GM19025 (cell line): ENCODE measurements at regions not wholly inside any gene's neighbourhood (a gene's known extent, or its start where the extent isn't known, plus 50 kb on each side); places are given as distances from the start of the nearest gene placed in this dataset.

Experiments used
- ATAC-seq: cut with Tn5 transposase; IDR thresholded peaks from one replicate; pipeline ENCODE4 v1.9.1; 2021; ENCODE audit warnings: mild to moderate bottlenecking, low read depth, moderate library complexity; ENCODE audit not compliant: unreplicated experiment

GRCh38 chr22:48581796-48582469 lies 1245.7 kb downstream of the BRD1 start:
- no peak for ATAC-seq

- no peak for ATAC-seq
These were observed 1246.4 kb downstream of the BRD1 start for GRCh38 chr22:48581205-48581766.

- ATAC-seq = no peak
These were observed 1247.1 kb downstream of the BRD1 start for GRCh38 chr22:48580481-48580970.

- no peak for ATAC-seq
These were observed 1247.8 kb downstream of the BRD1 start for GRCh38 chr22:48579928-48580309.

DNA sequence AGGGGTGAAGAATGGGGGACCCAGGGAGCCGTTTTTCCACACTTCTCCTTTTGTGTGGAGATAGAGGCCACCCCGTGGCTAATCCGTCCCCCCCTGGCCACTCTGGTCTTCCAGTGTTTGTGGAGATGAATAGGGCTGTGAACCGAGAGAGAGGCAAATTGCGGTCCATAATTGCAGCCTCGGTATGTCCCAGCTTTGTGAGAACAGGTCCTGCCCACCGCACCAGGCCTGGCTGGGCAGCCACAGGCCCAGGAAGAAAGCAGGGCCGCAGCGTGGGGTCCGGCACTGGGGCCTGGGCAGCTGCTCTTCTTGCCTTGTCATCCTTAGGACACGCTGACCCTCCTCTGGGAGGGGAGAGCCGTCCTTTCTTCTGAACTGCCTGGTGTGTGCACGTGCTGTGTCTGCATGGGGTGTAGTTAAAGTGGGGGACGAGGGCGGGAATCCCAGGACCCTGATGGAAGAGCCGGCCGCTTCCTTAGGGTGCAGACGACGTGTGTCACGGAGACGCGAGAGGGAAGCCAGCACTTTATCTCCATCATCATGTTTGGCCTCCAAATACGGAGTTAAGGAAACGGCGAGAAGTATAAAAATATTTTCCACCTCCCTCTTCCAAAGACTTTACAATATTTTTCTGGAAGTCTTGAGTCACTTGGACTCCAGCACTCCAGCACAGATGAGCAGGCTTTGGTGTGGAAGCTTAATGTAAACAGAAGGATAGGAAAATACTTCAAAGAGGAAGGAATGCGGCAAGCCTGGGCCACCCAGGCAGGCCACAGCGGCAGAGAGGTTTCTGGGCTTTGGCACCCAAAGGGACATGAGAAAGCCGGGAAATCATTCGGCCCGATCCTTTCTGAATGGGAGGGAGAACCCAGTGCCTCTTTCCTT lies 1248.4 kb downstream of the BRD1 start:
- no peak for ATAC-seq

- ATAC-seq = no peak
These were observed 1249.3 kb downstream of the BRD1 start for GRCh38 chr22:48578138-48579042.

- no peak for ATAC-seq
These were observed 1250.0 kb downstream of the BRD1 start for GRCh38 chr22:48577691-48578090.

DNA sequence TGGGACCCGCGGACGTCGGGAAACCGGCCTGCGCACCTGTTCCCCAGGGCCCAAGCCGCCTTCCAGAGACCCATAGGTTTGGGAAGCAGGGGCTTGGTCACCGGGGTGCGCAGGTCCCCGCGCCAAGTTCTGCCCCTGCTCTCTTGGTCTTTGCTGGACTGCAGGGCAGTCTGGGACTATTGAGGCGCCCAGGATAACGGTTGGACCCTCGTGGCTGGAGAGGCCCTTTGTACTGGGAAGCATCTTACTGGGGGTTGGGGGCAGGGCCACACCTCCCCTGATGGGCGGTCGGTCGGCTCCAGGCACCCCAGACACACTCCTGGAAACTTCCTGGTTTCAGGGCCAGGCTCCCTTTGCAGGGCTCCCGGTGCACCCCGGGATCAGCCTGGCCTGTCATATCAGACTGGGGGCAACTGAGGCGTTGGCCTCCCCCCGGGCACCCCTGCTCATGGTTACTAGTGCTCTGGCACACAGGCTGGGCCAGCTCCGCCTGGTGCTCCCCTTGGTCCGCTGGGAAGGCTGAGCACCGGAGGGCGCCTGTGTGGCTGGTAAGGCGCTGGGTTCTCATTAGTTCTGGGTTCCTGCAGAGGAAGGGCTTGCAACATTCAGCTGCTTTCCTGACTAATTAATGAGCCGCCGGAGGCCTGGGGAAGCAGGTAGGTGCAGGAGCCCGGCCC lies 1250.5 kb downstream of the BRD1 start:
- ATAC-seq = no peak

GRCh38 chr22:48576333-48577013 lies 1251.2 kb downstream of the BRD1 start:
- no peak for ATAC-seq

DNA sequence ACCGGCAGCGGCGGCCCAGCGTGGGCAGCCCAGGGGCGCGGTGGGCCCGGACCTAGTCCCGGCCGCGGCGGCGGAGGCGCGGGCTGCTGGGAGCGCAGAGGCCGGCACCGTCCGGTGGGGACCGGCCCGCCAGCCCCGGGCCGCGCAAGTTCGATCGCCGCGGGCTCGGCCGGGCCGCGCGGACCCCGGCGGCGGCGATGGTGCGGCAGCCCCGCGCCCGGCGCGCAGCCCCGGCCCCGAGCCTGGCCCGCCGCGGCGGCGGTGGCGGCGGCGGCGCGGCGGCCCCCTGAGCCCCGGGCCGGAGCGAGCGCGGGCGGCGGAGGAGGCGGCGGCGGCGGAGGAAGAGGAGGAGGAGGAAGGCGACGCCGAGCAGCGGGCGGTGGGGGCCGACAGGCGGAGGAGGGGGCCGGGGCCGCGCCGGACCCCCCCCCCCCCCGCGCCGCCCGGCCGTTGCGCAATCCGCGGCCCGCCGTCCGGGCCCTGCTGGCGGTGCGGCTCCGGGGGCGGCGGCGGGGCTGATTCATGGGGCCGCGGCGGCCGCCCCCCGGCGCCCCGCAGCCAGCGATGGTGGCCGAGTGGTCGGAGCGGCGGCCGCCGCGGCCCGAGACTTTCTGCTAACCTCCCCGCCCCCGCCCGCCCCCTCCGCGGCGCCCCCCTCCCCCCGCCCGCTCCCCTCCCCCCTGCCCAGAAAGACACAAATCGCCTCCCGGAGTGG lies 1251.9 kb downstream of the BRD1 start:
- ATAC-seq = no peak

DNA sequence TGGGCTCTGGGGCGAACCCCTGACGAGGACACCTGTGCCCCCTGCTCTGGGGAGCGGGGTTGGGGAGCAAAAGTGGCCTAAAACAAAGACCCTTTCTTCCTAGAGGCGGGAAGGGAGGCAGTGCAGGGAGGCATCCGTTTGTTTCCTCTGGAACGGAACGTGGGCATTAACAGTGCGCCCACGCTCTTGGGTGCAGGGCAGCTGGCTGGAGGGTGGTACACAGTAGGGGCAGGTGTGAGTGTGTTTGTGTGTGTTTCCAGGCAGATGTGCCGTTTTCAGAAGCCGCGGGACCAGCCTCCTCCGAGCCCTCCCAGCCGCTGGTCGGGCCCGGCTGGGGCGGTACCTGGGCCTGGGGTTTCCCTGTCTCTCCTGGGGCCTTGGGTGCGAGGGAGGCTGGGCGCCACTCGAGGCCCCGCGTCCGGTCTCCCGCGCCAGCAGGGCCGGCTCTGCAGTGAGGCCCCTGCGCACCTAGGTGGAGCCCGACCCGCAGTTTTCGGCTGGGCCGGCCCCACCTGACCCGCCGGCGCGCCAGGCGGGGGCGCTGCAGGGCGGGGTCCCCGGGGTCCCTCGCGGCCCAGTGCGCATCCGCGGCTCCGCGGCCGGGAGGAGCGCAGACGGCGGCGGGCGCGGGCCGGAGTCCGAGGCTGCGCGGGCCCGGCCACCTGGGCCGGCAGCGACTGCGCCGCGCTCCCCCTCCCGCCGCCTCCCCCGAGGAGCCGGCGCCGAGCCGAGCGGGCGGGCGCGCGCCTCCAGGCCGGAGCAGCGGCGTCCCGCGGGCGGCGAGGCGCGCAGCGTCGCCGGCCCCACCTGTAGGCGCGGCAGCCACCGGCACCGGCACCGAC lies 1252.7 kb downstream of the BRD1 start:
- ATAC-seq = no peak

GRCh38 chr22:48573766-48574165 lies 1253.9 kb downstream of the BRD1 start:
- no peak for ATAC-seq

DNA sequence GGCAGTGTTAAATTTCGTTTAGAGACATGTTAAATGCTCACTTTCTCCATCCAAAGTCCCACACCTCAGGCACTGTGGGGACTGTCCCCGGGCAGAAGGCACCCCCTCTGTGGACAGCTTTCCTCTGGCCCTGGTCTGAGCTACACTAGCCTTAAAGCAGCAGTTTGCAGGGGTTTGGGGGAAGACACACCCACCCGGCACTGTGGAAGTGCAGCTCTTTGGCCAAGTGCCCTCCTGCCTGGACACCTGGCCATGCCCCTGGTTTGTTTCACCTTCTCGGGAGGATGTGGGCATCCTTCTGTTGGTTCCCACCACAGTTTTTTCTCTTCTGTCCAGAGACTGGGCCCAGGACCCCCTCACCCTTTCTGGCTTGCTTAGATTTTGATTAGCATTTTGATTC lies 1254.7 kb downstream of the BRD1 start:
- no peak for ATAC-seq

- no peak for ATAC-seq
These were observed 1256.8 kb downstream of the BRD1 start for GRCh38 chr22:48570912-48571311.

- no peak for ATAC-seq
These were observed 1258.0 kb downstream of the BRD1 start for GRCh38 chr22:48569476-48570233.

DNA sequence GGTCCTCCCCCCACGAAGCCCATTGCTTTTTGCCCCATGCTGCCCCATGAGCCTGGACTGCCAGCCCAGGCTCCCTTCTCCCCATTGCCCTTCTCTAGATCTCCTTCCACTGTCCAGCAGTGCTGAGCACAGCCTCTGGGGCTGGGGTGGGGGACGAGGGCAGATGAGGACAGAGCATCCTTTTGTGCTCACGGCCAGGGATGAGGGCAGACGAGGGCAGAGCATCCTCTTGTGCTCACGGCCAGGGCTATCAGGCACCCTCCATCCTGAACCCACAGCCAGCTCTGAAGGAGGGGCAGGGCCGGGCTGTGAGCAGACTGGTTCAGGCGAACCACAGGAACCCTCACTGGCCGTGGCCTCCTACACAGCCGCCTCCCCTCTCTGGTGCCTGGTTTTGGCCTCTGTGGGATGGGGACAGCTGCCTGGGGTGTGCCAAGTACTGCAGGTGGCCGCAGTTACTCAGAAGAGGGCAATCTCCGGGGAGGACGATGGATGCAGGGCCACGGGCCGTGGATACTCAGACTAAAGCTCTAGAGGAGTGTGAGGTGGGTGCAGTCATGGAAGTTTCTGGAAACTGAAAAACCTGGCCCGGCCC lies 1258.8 kb downstream of the BRD1 start:
- ATAC-seq = no peak
